Renal cortex interstitium (tissue), 11 donors: ENCODE measurements at regions not wholly inside any gene's neighbourhood (a gene's known extent, or its start where the extent isn't known, plus 50 kb on each side); places are given as distances from the start of the nearest gene placed in this dataset.

Experiments used
- DNase-seq, 11 donors: peaks; one replicate each; pipeline ENCODE4 v3.0.0-alpha.2; 2013; ENCODE audit warnings: low read depth in 9 of 11, low spot score in 4 of 11; ENCODE audit errors: extremely low read depth in 1 of 11

GRCh38 chrX:100512471-100512870, 72.3 kb upstream of the TNMD start:
- peak in 5 of 11 donors; percentile 0 to 15 (median 1) for DNase-seq

GRCh38 chrX:100494646-100495370, 84.7 kb upstream of the PCDH19 start:
- no peak for DNase-seq

GRCh38 chrX:100491174-100491573, 81.1 kb upstream of the PCDH19 start:
- DNase-seq = no peak

- no peak for DNase-seq
Measured at GRCh38 chrX:100487795-100488194, 77.7 kb upstream of the PCDH19 start.

- no peak for DNase-seq
Measured at GRCh38 chrX:100484971-100485370, 74.9 kb upstream of the PCDH19 start.

GRCh38 chrX:100479329-100479728, 69.3 kb upstream of the PCDH19 start:
- DNase-seq = no peak

- no peak for DNase-seq
Measured at GRCh38 chrX:100478714-100479306, 68.7 kb upstream of the PCDH19 start.

GRCh38 chrX:100477958-100478357, 67.9 kb upstream of the PCDH19 start:
- DNase-seq = no peak

GRCh38 chrX:100477467-100477866, 67.4 kb upstream of the PCDH19 start:
- no peak for DNase-seq
